Thymus (tissue), 11 donors: ENCODE measurements at regions not wholly inside any gene's neighbourhood (a gene's known extent, or its start where the extent isn't known, plus 50 kb on each side); places are given as distances from the start of the nearest gene placed in this dataset.

ENCODE experiments used
- DNase-seq, 9 donors: peaks; one replicate each; pipeline ENCODE4 v3.0.0-alpha.2; 2013; ENCODE audit warnings: low spot score in 9 of 9, low read depth in 6 of 9, missing footprints in 1 of 9
- H3K27ac ChIP-seq, 2 donors: one replicate each; pipeline ENCODE4 v1.5.1; 2013; ENCODE audit warnings: control low read depth in 1 of 2, low read depth in 1 of 2, low read length in 1 of 2, mild to moderate bottlenecking in 1 of 2, moderate library complexity in 1 of 2
- H3K27me3 ChIP-seq, 2 donors: one replicate each; pipeline ENCODE4 v1.5.1; 2013; ENCODE audit warnings: low read length in 1 of 2; ENCODE audit not compliant: control insufficient read depth in 2 of 2, insufficient read depth in 1 of 2
- H3K36me3 ChIP-seq, 2 donors: one replicate each; pipeline ENCODE4 v1.5.1; 2013; ENCODE audit warnings: low read length in 1 of 2, mild to moderate bottlenecking in 1 of 2, moderate library complexity in 1 of 2; ENCODE audit not compliant: control insufficient read depth in 2 of 2, insufficient read depth in 2 of 2
- H3K4me1 ChIP-seq, 2 donors: one replicate each; pipeline ENCODE4 v1.5.1; 2013; ENCODE audit warnings: low read length in 2 of 2; ENCODE audit not compliant: control insufficient read depth in 2 of 2, insufficient read depth in 2 of 2
- H3K4me3 ChIP-seq, 2 donors: one replicate each; pipeline ENCODE4 v1.5.1; 2013; ENCODE audit warnings: low read length in 2 of 2, control low read depth in 1 of 2, mild to moderate bottlenecking in 1 of 2
- H3K9me3 ChIP-seq, 2 donors: one replicate each; pipeline ENCODE4 v1.5.1; 2013; ENCODE audit warnings: low read length in 1 of 2, mild to moderate bottlenecking in 1 of 2; ENCODE audit not compliant: control insufficient read depth in 2 of 2, insufficient read depth in 1 of 2
- WGBS: extraction: QIAGEN DNeasy Blood & Tissue Kit; methylation state at CpG from one replicate; pipeline ENCODE4 v1.1.7; 2013; 5-methylcytosine and 5-hydroxymethylcytosine counted together
- donor health status: healthy.

GRCh38 chr2:15839426-15840124, 100.8 kb upstream of the MYCN start:
- H3K27me3 ChIP-seq = no peaks in the 10 kb centered on the region
- no peaks in the 10 kb centered on the region for H3K36me3 ChIP-seq
- no peak overlapping the region for H3K4me3 ChIP-seq
- no peak for DNase-seq
- 90% methylated on average over 9 of the region's 9 CpGs for WGBS
- no peaks in the 10 kb centered on the region for H3K4me1 ChIP-seq
- H3K9me3 ChIP-seq = no peaks in the 10 kb centered on the region
- H3K27ac ChIP-seq = no peak overlapping the region

GRCh38 chr2:15840148-15840547, 100.2 kb upstream of the MYCN start:
- no peaks in the 10 kb centered on the region for H3K27me3 ChIP-seq
- H3K9me3 ChIP-seq = no peaks in the 10 kb centered on the region
- 81% methylated on average over 3 of the region's 3 CpGs for WGBS
- no peak overlapping the region for H3K27ac ChIP-seq
- no peaks in the 10 kb centered on the region for H3K4me1 ChIP-seq
- H3K4me3 ChIP-seq = no peak overlapping the region
- DNase-seq = no peak
- no peaks in the 10 kb centered on the region for H3K36me3 ChIP-seq

GRCh38 chr2:15840969-15841368, 99.4 kb upstream of the MYCN start:
- Histone ChIP-seq H3K4me3 (no peak overlapping the region), H3K27me3 (no peaks in the 10 kb centered on the region), H3K4me1 (no peaks in the 10 kb centered on the region), H3K36me3 (no peaks in the 10 kb centered on the region), H3K27ac (no peak overlapping the region), H3K9me3 (no peaks in the 10 kb centered on the region)
- DNase-seq = no peak
- 97% methylated on average over 8 of the region's 8 CpGs for WGBS

- Histone ChIP-seq H3K27ac (no peak overlapping the region), H3K4me3 (no peak overlapping the region), H3K9me3 (no peaks in the 10 kb centered on the region), H3K36me3 (no peaks in the 10 kb centered on the region), H3K4me1 (no peaks in the 10 kb centered on the region), H3K27me3 (no peaks in the 10 kb centered on the region)
- 92% methylated on average over 12 of the region's 12 CpGs for WGBS
- no peak for DNase-seq
Observed at GRCh38 chr2:15841776-15842560, 98.4 kb upstream of the MYCN start.

- no peak for DNase-seq
- 97% methylated on average over 34 of the region's 34 CpGs for WGBS
- Histone ChIP-seq H3K27me3 (no peaks in the 10 kb centered on the region), H3K36me3 (no peaks in the 10 kb centered on the region), H3K4me1 (no peaks in the 10 kb centered on the region), H3K4me3 (no peak overlapping the region), H3K9me3 (no peaks in the 10 kb centered on the region), H3K27ac (no peak overlapping the region)
Observed at GRCh38 chr2:15842758-15843666, 97.3 kb upstream of the MYCN start.

- Histone ChIP-seq H3K9me3 (no peaks in the 10 kb centered on the region), H3K36me3 (no peaks in the 10 kb centered on the region), H3K4me1 (no peaks in the 10 kb centered on the region), H3K27me3 (no peaks in the 10 kb centered on the region), H3K4me3 (no peak overlapping the region), H3K27ac (no peak overlapping the region)
- 54% methylated on average over 11 of the region's 11 CpGs for WGBS
- DNase-seq = no peak
Observed at GRCh38 chr2:15844211-15844801, 96.0 kb upstream of the MYCN start.

GRCh38 chr2:15845294-15845693, 95.1 kb upstream of the MYCN start:
- H3K4me3 ChIP-seq = no peak overlapping the region
- H3K9me3 ChIP-seq = no peaks in the 10 kb centered on the region
- H3K27me3 ChIP-seq = no peaks in the 10 kb centered on the region
- 93% methylated on average over 3 of the region's 3 CpGs for WGBS
- no peaks in the 10 kb centered on the region for H3K4me1 ChIP-seq
- H3K36me3 ChIP-seq = no peaks in the 10 kb centered on the region
- DNase-seq = no peak
- no peak overlapping the region for H3K27ac ChIP-seq

GRCh38 chr2:15845737-15846405, 94.5 kb upstream of the MYCN start:
- H3K9me3 ChIP-seq = no peaks in the 10 kb centered on the region
- WGBS = 90% methylated on average over 10 of the region's 10 CpGs
- DNase-seq = no peak
- H3K36me3 ChIP-seq = no peaks in the 10 kb centered on the region
- H3K4me1 ChIP-seq = no peaks in the 10 kb centered on the region
- no peak overlapping the region for H3K27ac ChIP-seq
- H3K27me3 ChIP-seq = no peaks in the 10 kb centered on the region
- H3K4me3 ChIP-seq = no peak overlapping the region
